ES-I3 (cell line): ENCODE measurements at regions not wholly inside any gene's neighbourhood (a gene's known extent, or its start where the extent isn't known, plus 50 kb on each side); places are given as distances from the start of the nearest gene placed in this dataset.
"Not testable (repeated sequence)": the region's sequence is repeated elsewhere in the genome, so short reads cannot be mapped to it uniquely, and the experiment has no call there.

Source experiments
- H3K36me3 ChIP-seq: 2 replicates; pipeline ENCODE4 v1.6.1; 2013; ENCODE audit warnings: mild to moderate bottlenecking, low read length, control low read depth, moderate library complexity; ENCODE audit not compliant: insufficient read depth
- H3K4me1 ChIP-seq: 2 replicates; pipeline ENCODE4 v1.6.1; 2013; ENCODE audit warnings: mild to moderate bottlenecking, control low read depth, low read length; ENCODE audit not compliant: insufficient read depth
- H3K9ac ChIP-seq: 2 replicates; pipeline ENCODE4 v1.6.1; 2013; ENCODE audit warnings: low read depth, mild to moderate bottlenecking, low read length, moderate library complexity
- H3K9me3 ChIP-seq: 2 replicates; pipeline ENCODE4 v1.6.1; 2013; ENCODE audit warnings: mild to moderate bottlenecking, low read length, moderate library complexity; ENCODE audit not compliant: control insufficient read depth, insufficient read depth

- Histone ChIP-seq H3K36me3 (no peaks in the 10 kb centered on the region), H3K9me3 (no peaks in the 10 kb centered on the region; the same call in 1 of the 2 replicates), H3K9ac (no peak overlapping the region), H3K4me1 (no peaks in the 10 kb centered on the region; the same call in 1 of the 2 replicates)
Observed at GRCh38 chr6:105522626-105523322, 119.9 kb upstream of the PREP start.

- H3K4me1 ChIP-seq = no peaks in the 10 kb centered on the region; the same call in 1 of the 2 replicates
- no peaks in the 10 kb centered on the region for H3K36me3 ChIP-seq
- H3K9me3 ChIP-seq = no peaks in the 10 kb centered on the region; the same call in 1 of the 2 replicates
- no peak overlapping the region for H3K9ac ChIP-seq
Observed at GRCh38 chr6:105519954-105520353, 117.1 kb upstream of the PREP start.

- H3K9me3 ChIP-seq, H3K36me3 ChIP-seq, H3K9ac ChIP-seq, H3K4me1 ChIP-seq: not testable (repeated sequence)
Observed at GRCh38 chr6:105518993-105519392, 116.1 kb upstream of the PREP start.

GRCh38 chr6:105515054-105515453 is 112.2 kb upstream of the PREP start:
- no peaks in the 10 kb centered on the region for H3K4me1 ChIP-seq
- H3K9ac ChIP-seq = no peak overlapping the region
- no peaks in the 10 kb centered on the region; the same call in 1 of the 2 replicates for H3K9me3 ChIP-seq
- no peaks in the 10 kb centered on the region for H3K36me3 ChIP-seq

- Histone ChIP-seq H3K9me3 (no peaks in the 10 kb centered on the region; the same call in 1 of the 2 replicates), H3K4me1 (0 out of 2 replicates have a peak, but pooled peaks cover 3% of the 10 kb centered on the region), H3K9ac (no peak overlapping the region), H3K36me3 (no peaks in the 10 kb centered on the region)
Observed at GRCh38 chr6:105514306-105514705, 111.4 kb upstream of the PREP start.

GRCh38 chr6:105511639-105512038 is 108.8 kb upstream of the PREP start:
- Histone ChIP-seq H3K9ac (no peak overlapping the region), H3K9me3 (no peaks in the 10 kb centered on the region), H3K36me3 (no peaks in the 10 kb centered on the region), H3K4me1 (peaks cover 3% of the 10 kb centered on the region; the same call in 1 of the 2 replicates)

GRCh38 chr6:105510746-105511145 is 107.9 kb upstream of the PREP start:
- Histone ChIP-seq H3K4me1 (peaks cover 3% of the 10 kb centered on the region; the same call in 1 of the 2 replicates), H3K9ac (no peak overlapping the region), H3K9me3 (no peaks in the 10 kb centered on the region), H3K36me3 (no peaks in the 10 kb centered on the region)

GRCh38 chr6:105509506-105510331 is 106.8 kb upstream of the PREP start:
- Histone ChIP-seq H3K9ac (no peak overlapping the region), H3K36me3 (no peaks in the 10 kb centered on the region), H3K4me1 (peaks cover 3% of the 10 kb centered on the region; the same call in 1 of the 2 replicates), H3K9me3 (no peaks in the 10 kb centered on the region)

GRCh38 chr6:105507811-105508210 is 104.9 kb upstream of the PREP start:
- H3K4me1 ChIP-seq = peaks cover 3% of the 10 kb centered on the region; the same call in 1 of the 2 replicates
- no peaks in the 10 kb centered on the region for H3K36me3 ChIP-seq
- H3K9me3 ChIP-seq = no peaks in the 10 kb centered on the region
- H3K9ac ChIP-seq = no peak overlapping the region

- H3K9ac ChIP-seq = no peak overlapping the region
- peaks cover 2% of the 10 kb centered on the region; the same call in 1 of the 2 replicates for H3K4me1 ChIP-seq
- H3K9me3 ChIP-seq = no peaks in the 10 kb centered on the region
- no peaks in the 10 kb centered on the region for H3K36me3 ChIP-seq
Observed at GRCh38 chr6:105504706-105505105, 101.8 kb upstream of the PREP start.

- H3K9ac ChIP-seq = no peak overlapping the region
- H3K36me3 ChIP-seq = no peaks in the 10 kb centered on the region
- no peaks in the 10 kb centered on the region for H3K9me3 ChIP-seq
- H3K4me1 ChIP-seq = no peaks in the 10 kb centered on the region; the same call in 1 of the 2 replicates
Observed at GRCh38 chr6:105503641-105504040, 100.8 kb upstream of the PREP start.

- Histone ChIP-seq H3K4me1 (no peaks in the 10 kb centered on the region), H3K9me3 (no peaks in the 10 kb centered on the region), H3K36me3 (no peaks in the 10 kb centered on the region), H3K9ac (no peak overlapping the region)
Observed at GRCh38 chr6:105501826-105502344, 99.0 kb upstream of the PREP start.

- no peaks in the 10 kb centered on the region for H3K36me3 ChIP-seq
- no peaks in the 10 kb centered on the region for H3K4me1 ChIP-seq
- no peak overlapping the region for H3K9ac ChIP-seq
- no peaks in the 10 kb centered on the region for H3K9me3 ChIP-seq
Observed at GRCh38 chr6:105501246-105501645, 98.4 kb upstream of the PREP start.

GRCh38 chr6:105500693-105501092 is 97.8 kb upstream of the PREP start:
- no peak overlapping the region for H3K9ac ChIP-seq
- H3K4me1 ChIP-seq = no peaks in the 10 kb centered on the region
- H3K9me3 ChIP-seq = no peaks in the 10 kb centered on the region
- H3K36me3 ChIP-seq = no peaks in the 10 kb centered on the region
